OCI-LY7 (cell line): ENCODE measurements at regions not wholly inside any gene's neighbourhood (a gene's known extent, or its start where the extent isn't known, plus 50 kb on each side); places are given as distances from the start of the nearest gene placed in this dataset.

Source experiments
- BruUV-seq: library from RNA; stranded (reverse); fragments of 400-500 nt; replicated peaks from 2 replicates; lab custom pipeline; 2021; lab: Mats Ljungman, UMichigan
- CTCF ChIA-PET: fragments of 300-600 bp; sonication (Branson Sonifier 250); formaldehyde crosslinking; loops from one replicate; lab custom pipeline; 2022; ENCODE audit warnings: antibody characterized with exemption; ENCODE audit not compliant: unreplicated experiment; lab: Charles Lee
- POLR2A ChIA-PET: fragments of 300-600 bp; sonication (Branson Sonifier 250); formaldehyde crosslinking; loops from one replicate; lab custom pipeline; 2022; ENCODE audit warnings: antibody characterized with exemption; lab: Charles Lee
- DNase-seq: peaks from one replicate; pipeline ENCODE4 v3.0.0-alpha.2; 2015; ENCODE audit warnings: low spot score
- H2AFZ ChIP-seq: fragments of 200-600 bp; sonication (generic), shearing (Covaris generic); 2 replicates; pipeline ENCODE4 v1.6.1; 2014; ENCODE audit warnings: mild to moderate bottlenecking, antibody characterized with exemption, low read length, moderate library complexity
- H3K27ac ChIP-seq: fragments of 200-600 bp; sonication (generic); 2 replicates; pipeline ENCODE4 v1.5.1; 2014; ENCODE audit warnings: mixed run types, low read depth, mild to moderate bottlenecking, moderate library complexity, low read length, inconsistent platforms; ENCODE audit not compliant: poor library complexity, severe bottlenecking
- H3K36me3 ChIP-seq: fragments of 200-600 bp; sonication (generic); 2 replicates; pipeline ENCODE4 v1.6.1; 2014; ENCODE audit warnings: mild to moderate bottlenecking, antibody characterized with exemption, low read length, moderate library complexity, mixed read lengths; ENCODE audit not compliant: insufficient read depth
- H3K4me1 ChIP-seq: fragments of 200-600 bp; sonication (generic); 2 replicates; pipeline ENCODE4 v1.5.1; 2014; ENCODE audit warnings: mild to moderate bottlenecking, low read length; ENCODE audit not compliant: insufficient read depth, poor library complexity, severe bottlenecking
- H3K4me2 ChIP-seq: fragments of 200-600 bp; sonication (generic); 2 replicates; pipeline ENCODE4 v1.6.1; 2014; ENCODE audit warnings: mild to moderate bottlenecking, low read length
- H3K4me3 ChIP-seq: fragments of 200-600 bp; sonication (generic); 2 replicates; pipeline ENCODE4 v1.5.1; 2014; ENCODE audit warnings: mild to moderate bottlenecking, low read depth, low read length; ENCODE audit not compliant: poor library complexity, severe bottlenecking
- H3K79me2 ChIP-seq: fragments of 200-600 bp; sonication (generic); 2 replicates; pipeline ENCODE4 v1.6.1; 2016; ENCODE audit warnings: low read depth, mild to moderate bottlenecking, low read length, moderate library complexity, mixed read lengths; ENCODE audit not compliant: insufficient read depth
- H3K9me2 ChIP-seq: fragments of 200-600 bp; sonication (generic); 2 replicates; pipeline ENCODE4 v1.6.1; 2016; ENCODE audit warnings: mild to moderate bottlenecking, low read length, mixed read lengths; ENCODE audit not compliant: insufficient read depth
- H3K9me3 ChIP-seq: fragments of 200-600 bp; sonication (generic); 2 replicates; pipeline ENCODE4 v1.6.1; 2014; ENCODE audit warnings: mild to moderate bottlenecking, mixed run types, low read length, mixed read lengths
- H4K20me1 ChIP-seq: fragments of 200-600 bp; sonication (generic); 2 replicates; pipeline ENCODE4 v1.6.1; 2014; ENCODE audit warnings: mild to moderate bottlenecking, antibody characterized with exemption, low read length, moderate library complexity, mixed read lengths; ENCODE audit not compliant: insufficient read depth
- EZH2phosphoT487 ChIP-seq: fragments of 200-600 bp; sonication (generic); IDR thresholded peaks from 2 replicates; pipeline ENCODE4 v1.6.1; 2018; ENCODE audit warnings: low read depth, borderline replicate concordance, mild to moderate bottlenecking, mixed run types, antibody characterized with exemption, low read length, moderate library complexity, mixed read lengths
- intact Hi-C: fragments of 100-400 bp; cut with micrococcal nuclease; formaldehyde crosslinking; loops from one replicate; pipeline ENCODE4 v1.10.0; 2022; ENCODE audit not compliant: unreplicated experiment
- TF ChIP-seq, protein P1 (sequence below): fragments of 200-600 bp; sonication (generic); conservative IDR thresholded peaks from 2 replicates; pipeline ENCODE4 v1.5.1; 2014; ENCODE audit warnings: mild to moderate bottlenecking, antibody characterized with exemption, low read length, moderate library complexity, mixed read lengths

DNA sequence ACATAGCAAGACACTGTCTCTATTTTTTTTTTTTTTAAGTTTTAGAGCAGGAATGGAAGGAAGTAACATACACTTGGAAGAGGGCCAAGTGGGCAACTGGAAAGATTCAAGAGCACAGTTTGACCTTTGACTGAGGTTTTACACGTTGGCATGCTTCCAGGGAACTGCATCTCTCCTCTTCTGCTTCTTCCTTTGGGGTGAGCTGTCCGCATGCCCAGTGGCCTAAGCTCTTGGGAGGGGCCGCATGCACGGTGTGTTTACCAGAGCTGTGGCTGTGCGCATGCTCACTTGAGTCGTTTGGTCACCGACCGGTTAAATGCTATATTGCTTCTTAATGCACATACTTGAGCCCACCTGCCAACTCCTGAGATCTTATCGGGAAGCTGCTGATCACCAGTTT lies 727.7 kb downstream of the UQCRFS1 start:
- DNase-seq: no peak
- TF ChIP-seq, protein P1, sequence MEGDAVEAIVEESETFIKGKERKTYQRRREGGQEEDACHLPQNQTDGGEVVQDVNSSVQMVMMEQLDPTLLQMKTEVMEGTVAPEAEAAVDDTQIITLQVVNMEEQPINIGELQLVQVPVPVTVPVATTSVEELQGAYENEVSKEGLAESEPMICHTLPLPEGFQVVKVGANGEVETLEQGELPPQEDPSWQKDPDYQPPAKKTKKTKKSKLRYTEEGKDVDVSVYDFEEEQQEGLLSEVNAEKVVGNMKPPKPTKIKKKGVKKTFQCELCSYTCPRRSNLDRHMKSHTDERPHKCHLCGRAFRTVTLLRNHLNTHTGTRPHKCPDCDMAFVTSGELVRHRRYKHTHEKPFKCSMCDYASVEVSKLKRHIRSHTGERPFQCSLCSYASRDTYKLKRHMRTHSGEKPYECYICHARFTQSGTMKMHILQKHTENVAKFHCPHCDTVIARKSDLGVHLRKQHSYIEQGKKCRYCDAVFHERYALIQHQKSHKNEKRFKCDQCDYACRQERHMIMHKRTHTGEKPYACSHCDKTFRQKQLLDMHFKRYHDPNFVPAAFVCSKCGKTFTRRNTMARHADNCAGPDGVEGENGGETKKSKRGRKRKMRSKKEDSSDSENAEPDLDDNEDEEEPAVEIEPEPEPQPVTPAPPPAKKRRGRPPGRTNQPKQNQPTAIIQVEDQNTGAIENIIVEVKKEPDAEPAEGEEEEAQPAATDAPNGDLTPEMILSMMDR: no peak
- TF ChIP-seq EZH2phosphoT487: no peak
- Histone ChIP-seq H3K4me2 (no peak overlapping the region), H3K27ac (no peak overlapping the region), H2AFZ (no peak overlapping the region), H3K4me1 (peaks cover 8% of the 10 kb centered on the region), H3K9me3 (no peaks in the 10 kb centered on the region), H3K4me3 (no peak overlapping the region), H3K9me2 (no peaks in the 10 kb centered on the region), H3K79me2 (no peaks in the 10 kb centered on the region), H4K20me1 (no peaks in the 10 kb centered on the region), H3K36me3 (no peaks in the 10 kb centered on the region)
- intact Hi-C loops: no loop called here
- no TSS peak for BruUV-seq
- POLR2A ChIA-PET: interaction anchor here (0.7 kb wide), 1 partner anchor 364 kb away, joined by 3 read pairs; no protein-coding TSS in a partner anchor
- CTCF ChIA-PET: no interaction called here

DNA sequence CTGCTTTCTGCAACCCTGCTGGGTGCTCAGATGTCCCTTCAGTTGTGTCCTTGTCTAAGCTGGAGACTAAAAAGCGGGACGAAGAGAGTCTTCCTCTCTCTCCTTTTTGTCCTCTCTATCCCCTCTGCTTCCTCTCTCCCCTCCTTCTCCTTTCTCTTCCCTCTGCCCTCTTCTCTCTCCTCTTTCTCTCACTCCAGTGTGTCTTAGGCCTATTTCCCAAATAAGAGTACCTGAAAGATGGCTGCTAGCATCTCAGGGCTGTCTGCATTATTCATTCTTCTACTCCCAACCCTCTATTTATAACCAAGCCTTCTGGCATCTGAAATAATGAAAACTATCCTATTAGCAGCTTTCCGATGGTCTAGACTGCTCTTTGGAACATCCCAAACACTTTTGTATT lies 729.8 kb downstream of the UQCRFS1 start:
- Histone ChIP-seq H3K27ac (no peak overlapping the region), H3K4me2 (no peak overlapping the region), H3K4me3 (no peak overlapping the region), H3K9me2 (no peaks in the 10 kb centered on the region), H3K4me1 (peaks cover 8% of the 10 kb centered on the region), H2AFZ (no peak overlapping the region), H3K9me3 (no peaks in the 10 kb centered on the region), H4K20me1 (no peaks in the 10 kb centered on the region), H3K36me3 (no peaks in the 10 kb centered on the region), H3K79me2 (no peaks in the 10 kb centered on the region)
- intact Hi-C loops: no loop called here
- ChIA-PET CTCF (no interaction called here), POLR2A (no interaction called here)
- BruUV-seq: no TSS peak
- TF ChIP-seq EZH2phosphoT487: no peak
- TF ChIP-seq, protein P1: no peak
- no peak for DNase-seq

DNA sequence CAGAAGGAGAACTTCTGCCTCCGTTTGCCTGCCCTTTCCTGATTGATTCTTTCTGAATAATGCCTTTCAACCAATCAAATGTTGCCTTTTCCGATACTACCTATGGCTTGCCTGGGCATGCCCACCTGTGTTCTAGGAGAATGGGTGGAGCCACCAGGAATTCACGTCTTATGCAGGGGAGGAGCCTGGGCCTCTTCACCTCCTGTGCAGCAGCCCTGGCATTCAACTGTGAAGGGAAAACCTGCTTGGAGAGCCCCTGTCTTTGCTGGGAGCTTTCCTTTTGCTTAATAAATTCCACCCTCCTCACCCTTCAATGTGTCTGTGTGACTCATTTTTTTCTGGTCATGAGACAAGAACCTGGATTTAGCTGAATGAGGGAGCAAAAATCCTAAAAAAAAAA lies 730.7 kb downstream of the UQCRFS1 start:
- intact Hi-C loops: no loop called here
- ChIA-PET CTCF (no interaction called here), POLR2A (no interaction called here)
- H3K4me3 ChIP-seq: no peak overlapping the region
- no peaks in the 10 kb centered on the region for H3K36me3 ChIP-seq
- no peaks in the 10 kb centered on the region for H3K79me2 ChIP-seq
- TF ChIP-seq, protein P1: no peak
- TF ChIP-seq EZH2phosphoT487: no peak
- H3K27ac ChIP-seq: no peak overlapping the region
- no peak overlapping the region for H2AFZ ChIP-seq
- no peak for DNase-seq
- no peak overlapping the region for H3K4me2 ChIP-seq
- no peaks in the 10 kb centered on the region for H3K9me3 ChIP-seq
- H4K20me1 ChIP-seq: no peaks in the 10 kb centered on the region
- H3K4me1 ChIP-seq: peaks cover 8% of the 10 kb centered on the region
- BruUV-seq: no TSS peak
- H3K9me2 ChIP-seq: no peaks in the 10 kb centered on the region
